GM13976 (cell line): ENCODE measurements at regions not wholly inside any gene's neighbourhood (a gene's known extent, or its start where the extent isn't known, plus 50 kb on each side); places are given as distances from the start of the nearest gene placed in this dataset.

Experiments
- DNase-seq: peaks from one replicate; pipeline ENCODE4 v3.0.0; 2012; ENCODE audit warnings: low spot score
- CTCF ChIP-seq: IDR thresholded peaks from 2 replicates; pipeline ENCODE4 v1.5.1; 2012; ENCODE audit warnings: borderline replicate concordance, mild to moderate bottlenecking; ENCODE audit not compliant: insufficient read depth; ENCODE audit errors: extremely low read depth, missing control alignments, control extremely low read depth
- in situ Hi-C: fragments of 300-500 bp; cut with MboI; formaldehyde crosslinking; loops from one replicate; pipeline ENCODE4 v1.12.0; 2022; ENCODE audit warnings: low sequenced_read_pairs, mixed read lengths, inconsistent platforms; ENCODE audit not compliant: unreplicated experiment

- DNase-seq, result no peak
- TF ChIP-seq CTCF, result no peak
- in situ Hi-C loops, result no loop called here
These were observed 97.5 kb downstream of the CXCL12 start for GRCh38 chr10:44287408-44287807.

- in situ Hi-C loops, result no loop called here
- DNase-seq, result no peak
- no peak for TF ChIP-seq CTCF
These were observed 100.5 kb downstream of the CXCL12 start for GRCh38 chr10:44284198-44285084.

DNA sequence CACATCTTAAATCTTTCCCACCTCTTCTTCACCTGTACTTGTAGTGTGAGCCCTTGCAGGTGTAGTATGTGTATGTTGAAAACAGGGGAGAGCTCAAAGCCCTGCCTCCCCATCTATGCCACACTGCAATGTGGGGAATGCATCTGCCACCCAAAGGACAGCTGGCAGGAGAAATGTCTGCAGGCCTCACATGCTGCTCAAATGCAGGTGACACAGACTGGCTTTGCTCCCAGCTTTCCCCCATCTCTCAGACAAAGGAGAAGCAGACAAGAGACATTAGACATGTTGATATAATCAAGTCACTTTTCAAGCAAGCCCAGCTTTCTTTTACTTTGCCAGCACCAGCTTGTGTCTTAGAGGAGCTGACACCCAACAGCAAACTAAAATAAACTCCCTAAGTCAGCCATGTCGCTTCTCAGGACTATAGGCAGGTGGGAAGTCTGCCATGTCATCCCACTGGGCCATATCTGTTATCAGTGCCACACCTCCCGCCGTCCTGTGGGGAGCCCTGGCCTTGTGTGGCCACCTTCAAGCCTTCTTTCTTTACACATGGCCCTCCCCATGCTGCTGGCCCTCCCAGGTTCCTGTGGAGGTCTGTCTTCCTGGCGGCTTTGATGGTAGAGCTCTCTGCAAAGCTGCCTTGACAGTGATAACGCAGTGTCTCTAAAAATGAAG is 102.1 kb downstream of the CXCL12 start:
- no peak for TF ChIP-seq CTCF
- no peak for DNase-seq
- in situ Hi-C loops, result no loop called here

DNA sequence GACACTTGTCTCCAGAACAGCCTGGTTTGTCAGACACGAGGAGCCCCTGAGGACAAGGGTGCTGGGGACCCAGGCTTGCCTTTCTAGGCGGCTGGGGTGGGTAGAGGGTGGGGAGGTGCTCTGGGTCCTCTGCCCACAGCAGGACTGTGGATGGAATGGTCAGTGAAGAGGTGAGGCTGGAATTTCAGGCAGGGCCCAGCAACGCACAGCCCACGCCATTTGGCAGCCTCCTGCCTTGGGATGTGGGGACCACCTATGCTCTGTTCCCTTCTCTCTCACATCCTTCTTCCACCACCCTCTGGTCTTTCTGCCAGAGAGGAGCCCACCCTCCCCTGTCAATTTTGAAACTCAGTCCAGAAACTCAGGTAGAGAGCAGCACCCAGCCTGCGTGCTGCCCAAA is 103.2 kb downstream of the CXCL12 start:
- no peak for TF ChIP-seq CTCF
- in situ Hi-C loops, result no loop called here
- no peak for DNase-seq

- in situ Hi-C loops, result no loop called here
- no peak for TF ChIP-seq CTCF
- DNase-seq, result no peak
These were observed 103.7 kb downstream of the CXCL12 start for GRCh38 chr10:44281089-44281613.

GRCh38 chr10:44280226-44281014 is 104.5 kb downstream of the CXCL12 start:
- no peak for TF ChIP-seq CTCF
- no peak for DNase-seq
- in situ Hi-C loops, result no loop called here
